ENCODE measurements at regions not wholly inside any gene's neighbourhood (a gene's known extent, or its start where the extent isn't known, plus 50 kb on each side); places are given as distances from the start of the nearest gene placed in this dataset.

- no peak overlapping the region for H3K4me3 ChIP-seq (ENCODE audit: low read depth, low read length)
Measured at GRCh38 chr9:108469654-108470053, 386.1 kb downstream of the ACTL7B start.

GRCh38 chr9:108468364-108468763, 387.4 kb downstream of the ACTL7B start:
- no peak overlapping the region for H3K27ac ChIP-seq (ENCODE audit: extremely low read depth, low read depth, low read length)
- H3K4me3 ChIP-seq (ENCODE audit: low read depth, low read length), result no peak overlapping the region
- CTCF ChIA-PET, result interaction anchor here (0.6 to 3.8 kb wide), 23 partner anchors 8 to 1012 kb away, joined by 3 to 31 read pairs (median 4); no protein-coding TSS in a partner anchor
- H3K9me3 ChIP-seq (ENCODE audit: control insufficient read depth, insufficient read depth, low read depth, low read length), result no peaks in the 10 kb centered on the region
- TF ChIP-seq ZNF654 (tag by site-specific recombination; IDR thresholded peaks at IDR 0.05; ENCODE audit: low read depth) (peak; percentile 41; the same call in 1 of the 2 replicates), ZNF585B (tag by site-specific recombination; IDR thresholded peaks at IDR 0.05) (no peak)
- H3K36me3 ChIP-seq (ENCODE audit: control insufficient read depth in 2 of 2, insufficient read depth in 1 of 2, low read length in 2 of 2), result no peaks in the 10 kb centered on the region
- POLR2A ChIA-PET, result no interaction called here
- no peaks in the 10 kb centered on the region for H3K4me1 ChIP-seq (ENCODE audit: control insufficient read depth, insufficient read depth, low read length)

More at GRCh38 chr9:108469654-108470053, 386.1 kb downstream of the ACTL7B start:
- TF ChIP-seq PRDM10 (tag by site-specific recombination; IDR thresholded peaks at IDR 0.05) (peak; percentile 36; the same call in 1 of the 2 replicates), ZEB2 (tag by site-specific recombination; IDR thresholded peaks at IDR 0.05) (no peak), GLI4 (tag by site-specific recombination; IDR thresholded peaks at IDR 0.05) (no peak), HIC1 (tag by site-specific recombination; IDR thresholded peaks at IDR 0.05) (no peak), ZNF214 (tag by site-specific recombination; IDR thresholded peaks at IDR 0.05; ENCODE audit: borderline replicate concordance) (no peak)
- Histone ChIP-seq H3K27ac (ENCODE audit: extremely low read depth, low read depth, low read length) (no peak overlapping the region), H3K9me3 (ENCODE audit: control insufficient read depth, insufficient read depth, low read depth, low read length) (no peaks in the 10 kb centered on the region), H3K4me1 (ENCODE audit: control insufficient read depth, insufficient read depth, low read length) (peaks cover 7% of the 10 kb centered on the region; the same call in 1 of the 2 replicates), H3K36me3 (ENCODE audit: control insufficient read depth in 2 of 2, insufficient read depth in 1 of 2, low read length in 2 of 2) (no peaks in the 10 kb centered on the region)
- ChIA-PET POLR2A (no interaction called here), CTCF (interaction anchor here (0.7 to 3.8 kb wide), 10 partner anchors 9 to 292 kb away, joined by 3 to 31 read pairs (median 7); no protein-coding TSS in a partner anchor)

GRCh38 chr9:108467653-108468324, 388.0 kb downstream of the ACTL7B start:
- Histone ChIP-seq H3K4me3 (ENCODE audit: low read depth, low read length) (no peak overlapping the region), H3K9me3 (ENCODE audit: control insufficient read depth, insufficient read depth, low read depth, low read length) (no peaks in the 10 kb centered on the region), H3K36me3 (ENCODE audit: control insufficient read depth in 2 of 2, insufficient read depth in 1 of 2, low read length in 2 of 2) (no peaks in the 10 kb centered on the region), H3K27ac (ENCODE audit: extremely low read depth, low read depth, low read length) (no peak overlapping the region), H3K4me1 (ENCODE audit: control insufficient read depth, insufficient read depth, low read length) (no peaks in the 10 kb centered on the region)
- ChIA-PET CTCF (interaction anchor here (0.6 to 3.8 kb wide), 21 partner anchors 9 to 742 kb away, joined by 3 to 31 read pairs (median 4); no protein-coding TSS in a partner anchor), POLR2A (no interaction called here)
- TF ChIP-seq MEIS1 (CRISPR knock-in tag; IDR thresholded peaks at IDR 0.05; ENCODE audit: borderline replicate concordance) (no peak), ELK4 (IDR thresholded peaks at IDR 0.05; ENCODE audit: borderline replicate concordance, low read depth, low read length) (no peak), ZNF555 (tag by site-specific recombination; conservative IDR thresholded peaks at IDR 0.05) (no peak), ZNF394 (tag by site-specific recombination; IDR thresholded peaks at IDR 0.05; ENCODE audit: borderline replicate concordance) (no peak), KLF8 (tag by site-specific recombination; IDR thresholded peaks at IDR 0.05) (no peak), ZBTB20 (tag by site-specific recombination; IDR thresholded peaks at IDR 0.05) (no peak), ZNF548 (tag by site-specific recombination; IDR thresholded peaks at IDR 0.05) (no peak), ZNF701 (tag by site-specific recombination; IDR thresholded peaks at IDR 0.05) (no peak), YY2 (tag by site-specific recombination; IDR thresholded peaks at IDR 0.05) (no peak), ZNF416 (tag by site-specific recombination; IDR thresholded peaks at IDR 0.05) (no peak), TSHZ1 (tag by site-specific recombination; IDR thresholded peaks at IDR 0.05; ENCODE audit: borderline replicate concordance) (no peak), ZBTB48 (tag by site-specific recombination; IDR thresholded peaks at IDR 0.05) (no peak)
